ENCODE measurements at regions not wholly inside any gene's neighbourhood (a gene's known extent, or its start where the extent isn't known, plus 50 kb on each side); places are given as distances from the start of the nearest gene placed in this dataset.

GRCh38 chr13:97171136-97171535 lies 51.0 kb upstream of the MBNL2 start:
- Histone ChIP-seq H3K4me3 (no peak overlapping the region), H3K27me3 (no peaks in the 10 kb centered on the region), H3K9me3 (no peaks in the 10 kb centered on the region), H3K4me1 (no peaks in the 10 kb centered on the region), H3K27ac (no peak overlapping the region), H3K36me3 (no peaks in the 10 kb centered on the region)
- DNase-seq, result peak in 1 of 4 donors; percentile 8
- no peak for ATAC-seq
- intact Hi-C loops (cut with DNase I), result no loop called here
- no peak for TF ChIP-seq CTCF (IDR thresholded peaks at IDR 0.05)

Measured in left lung (tissue), 4 donors.